Type B pancreatic cell (in vitro differentiated cells): ENCODE measurements at regions not wholly inside any gene's neighbourhood (a gene's known extent, or its start where the extent isn't known, plus 50 kb on each side); places are given as distances from the start of the nearest gene placed in this dataset.

Experiments used
- DNase-seq: peaks from one replicate; pipeline ENCODE4 v3.0.0; 2021; ENCODE audit warnings: mixed read lengths; ENCODE audit not compliant: unreplicated experiment; ENCODE audit errors: extremely low spot score
- H3K27ac Mint-ChIP-seq: 2 replicates; pipeline ENCODE4 v1.8.0; 2021; ENCODE audit warnings: mild to moderate bottlenecking, mixed read lengths
- H3K27me3 Mint-ChIP-seq: 2 replicates; pipeline ENCODE4 v1.8.0; 2021; ENCODE audit warnings: mixed read lengths
- H3K36me3 Mint-ChIP-seq: 2 replicates; pipeline ENCODE4 v1.8.0; 2021; ENCODE audit warnings: mixed read lengths
- H3K4me1 Mint-ChIP-seq: one replicate; pipeline ENCODE4 v1.8.0; 2021; ENCODE audit warnings: mixed read lengths; ENCODE audit not compliant: unreplicated experiment
- H3K4me3 Mint-ChIP-seq: 2 replicates; pipeline ENCODE4 v1.8.0; 2021; ENCODE audit warnings: mild to moderate bottlenecking, mixed read lengths
- H3K9me3 Mint-ChIP-seq: 2 replicates; pipeline ENCODE4 v1.8.0; 2021; ENCODE audit warnings: mixed read lengths
- TF ChIP-seq, protein P1 (sequence below): fragments of 200-600 bp; sonication (generic); conservative IDR thresholded peaks from 2 replicates; pipeline ENCODE4 v1.5.0; 2021; ENCODE audit warnings: antibody characterized with exemption, mild to moderate bottlenecking

GRCh38 chr9:81526587-81526986 lies 162.8 kb downstream of the TLE1 start:
- Mint-ChIP-seq H3K4me3 (no peak overlapping the region), H3K27ac (no peak overlapping the region), H3K9me3 (peaks cover 6% of the 10 kb centered on the region)

GRCh38 chr9:81522716-81523551 lies 166.4 kb downstream of the TLE1 start:
- no peak overlapping the region for H3K27ac Mint-ChIP-seq
- no peaks in the 10 kb centered on the region for H3K36me3 Mint-ChIP-seq
- no peak overlapping the region for H3K4me3 Mint-ChIP-seq
- H3K4me1 Mint-ChIP-seq: peaks cover 9% of the 10 kb centered on the region
- TF ChIP-seq, protein P1, sequence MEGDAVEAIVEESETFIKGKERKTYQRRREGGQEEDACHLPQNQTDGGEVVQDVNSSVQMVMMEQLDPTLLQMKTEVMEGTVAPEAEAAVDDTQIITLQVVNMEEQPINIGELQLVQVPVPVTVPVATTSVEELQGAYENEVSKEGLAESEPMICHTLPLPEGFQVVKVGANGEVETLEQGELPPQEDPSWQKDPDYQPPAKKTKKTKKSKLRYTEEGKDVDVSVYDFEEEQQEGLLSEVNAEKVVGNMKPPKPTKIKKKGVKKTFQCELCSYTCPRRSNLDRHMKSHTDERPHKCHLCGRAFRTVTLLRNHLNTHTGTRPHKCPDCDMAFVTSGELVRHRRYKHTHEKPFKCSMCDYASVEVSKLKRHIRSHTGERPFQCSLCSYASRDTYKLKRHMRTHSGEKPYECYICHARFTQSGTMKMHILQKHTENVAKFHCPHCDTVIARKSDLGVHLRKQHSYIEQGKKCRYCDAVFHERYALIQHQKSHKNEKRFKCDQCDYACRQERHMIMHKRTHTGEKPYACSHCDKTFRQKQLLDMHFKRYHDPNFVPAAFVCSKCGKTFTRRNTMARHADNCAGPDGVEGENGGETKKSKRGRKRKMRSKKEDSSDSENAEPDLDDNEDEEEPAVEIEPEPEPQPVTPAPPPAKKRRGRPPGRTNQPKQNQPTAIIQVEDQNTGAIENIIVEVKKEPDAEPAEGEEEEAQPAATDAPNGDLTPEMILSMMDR: peak; percentile 76
- no peak for DNase-seq
- H3K9me3 Mint-ChIP-seq: peaks cover 6% of the 10 kb centered on the region
- H3K27me3 Mint-ChIP-seq: peaks cover 26% of the 10 kb centered on the region

More at GRCh38 chr9:81526587-81526986, 162.8 kb downstream of the TLE1 start:
- peaks cover 33% of the 10 kb centered on the region for H3K27me3 Mint-ChIP-seq
- H3K36me3 Mint-ChIP-seq: no peaks in the 10 kb centered on the region
- H3K4me1 Mint-ChIP-seq: peaks cover 3% of the 10 kb centered on the region
- DNase-seq: no peak
- TF ChIP-seq, protein P1: no peak

- Mint-ChIP-seq H3K36me3 (no peaks in the 10 kb centered on the region), H3K27ac (no peak overlapping the region), H3K9me3 (peaks cover 6% of the 10 kb centered on the region), H3K27me3 (peaks cover 25% of the 10 kb centered on the region), H3K4me1 (peaks cover 9% of the 10 kb centered on the region), H3K4me3 (no peak overlapping the region)
- TF ChIP-seq, protein P1: no peak
- DNase-seq: no peak
Observed at GRCh38 chr9:81521892-81522291, 167.5 kb downstream of the TLE1 start.

- Mint-ChIP-seq H3K36me3 (no peaks in the 10 kb centered on the region), H3K27me3 (peaks cover 26% of the 10 kb centered on the region), H3K27ac (no peak overlapping the region), H3K4me1 (peaks cover 9% of the 10 kb centered on the region), H3K4me3 (no peak overlapping the region), H3K9me3 (peaks cover 6% of the 10 kb centered on the region)
- TF ChIP-seq, protein P1: no peak
- DNase-seq: no peak
Observed at GRCh38 chr9:81519816-81520495, 169.4 kb downstream of the TLE1 start.

DNA sequence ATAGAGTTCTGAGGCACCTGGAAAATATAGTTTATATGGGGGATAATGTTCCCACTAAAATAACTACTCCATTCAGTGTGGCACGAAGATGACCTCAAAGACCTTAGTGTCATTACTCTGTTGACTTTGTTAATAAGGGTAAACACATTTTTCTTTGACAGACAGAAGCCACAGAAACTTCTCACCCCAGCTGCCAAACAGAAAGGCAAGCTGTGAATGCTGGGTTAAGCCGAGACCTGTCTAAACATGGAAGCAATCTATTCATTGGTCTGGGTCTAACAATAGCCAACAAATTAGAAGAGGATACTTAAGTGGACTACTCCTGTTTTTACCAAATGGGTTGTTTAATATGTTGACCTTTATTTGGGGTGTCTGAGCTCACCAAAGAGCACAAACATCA lies 171.4 kb downstream of the TLE1 start:
- Mint-ChIP-seq H3K4me3 (no peak overlapping the region), H3K4me1 (peaks cover 9% of the 10 kb centered on the region), H3K36me3 (no peaks in the 10 kb centered on the region), H3K27ac (no peak overlapping the region), H3K27me3 (peaks cover 23% of the 10 kb centered on the region), H3K9me3 (peaks cover 6% of the 10 kb centered on the region)
- DNase-seq: no peak
- TF ChIP-seq, protein P1: no peak
